ENCODE measurements at regions not wholly inside any gene's neighbourhood (a gene's known extent, or its start where the extent isn't known, plus 50 kb on each side); places are given as distances from the start of the nearest gene placed in this dataset.

DNA sequence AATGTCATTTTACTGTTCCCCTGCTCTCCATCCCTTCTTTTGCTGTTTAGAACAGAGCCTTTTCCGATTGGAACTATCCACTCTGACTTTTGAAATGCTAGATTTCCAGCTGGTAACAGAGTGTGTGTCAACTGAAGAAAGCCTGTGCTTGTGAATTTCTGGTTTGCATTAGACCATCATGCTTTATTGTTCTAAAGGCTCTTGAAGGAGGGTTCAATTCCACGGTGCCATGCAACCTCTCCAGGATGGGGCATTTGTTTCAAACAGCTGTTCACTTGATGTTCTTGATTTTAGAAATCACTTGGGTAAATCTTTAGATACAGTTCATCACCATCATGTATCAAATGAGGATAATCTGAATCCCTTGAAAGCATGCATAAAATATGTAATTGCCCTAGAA, 156.7 kb downstream of the QPCT start:
- no peak overlapping the region for H3K4me3 ChIP-seq (ENCODE audit: low read length)
- no peaks in the 10 kb centered on the region for H3K36me3 ChIP-seq (ENCODE audit: control insufficient read depth, insufficient read depth, low read length)
- H3K9me3 ChIP-seq (ENCODE audit: control insufficient read depth, low read depth, low read length) = no peaks in the 10 kb centered on the region
- H3K27ac ChIP-seq (ENCODE audit: low read length) = no peak overlapping the region
- DNase-seq = no peak
- peaks cover 4% of the 10 kb centered on the region for H3K27me3 ChIP-seq (ENCODE audit: control insufficient read depth, insufficient read depth, low read length)
- WGBS (ENCODE audit: insufficient coverage, low lambda C conversion rate) = 67% methylated on average over 1 of the region's 2 CpGs
- H3K4me1 ChIP-seq (ENCODE audit: control insufficient read depth, insufficient read depth, low read length) = no peaks in the 10 kb centered on the region

- no peak for DNase-seq
- no peaks in the 10 kb centered on the region for H3K9me3 ChIP-seq (ENCODE audit: control insufficient read depth, low read depth, low read length)
- H3K4me1 ChIP-seq (ENCODE audit: control insufficient read depth, insufficient read depth, low read length) = no peaks in the 10 kb centered on the region
- no peaks in the 10 kb centered on the region for H3K27me3 ChIP-seq (ENCODE audit: control insufficient read depth, insufficient read depth, low read length)
- WGBS (ENCODE audit: insufficient coverage, low lambda C conversion rate) = 100% methylated on average over 1 of the region's 5 CpGs
- H3K27ac ChIP-seq (ENCODE audit: low read length) = peak overlapping the region; percentile 19
- no peaks in the 10 kb centered on the region for H3K36me3 ChIP-seq (ENCODE audit: control insufficient read depth, insufficient read depth, low read length)
- H3K4me3 ChIP-seq (ENCODE audit: low read length) = no peak overlapping the region
Measured at GRCh38 chr2:37506407-37507050, 162.1 kb downstream of the QPCT start.

- H3K27me3 ChIP-seq (ENCODE audit: control insufficient read depth, insufficient read depth, low read length) = no peaks in the 10 kb centered on the region
- no peaks in the 10 kb centered on the region for H3K36me3 ChIP-seq (ENCODE audit: control insufficient read depth, insufficient read depth, low read length)
- H3K27ac ChIP-seq (ENCODE audit: low read length) = peak overlapping the region; percentile 19
- 78% methylated on average over 1 of the region's 3 CpGs for WGBS (ENCODE audit: insufficient coverage, low lambda C conversion rate)
- DNase-seq = no peak
- no peak overlapping the region for H3K4me3 ChIP-seq (ENCODE audit: low read length)
- H3K4me1 ChIP-seq (ENCODE audit: control insufficient read depth, insufficient read depth, low read length) = no peaks in the 10 kb centered on the region
- H3K9me3 ChIP-seq (ENCODE audit: control insufficient read depth, low read depth, low read length) = no peaks in the 10 kb centered on the region
Measured at GRCh38 chr2:37507051-37507410, 162.6 kb downstream of the QPCT start.

GRCh38 chr2:37507703-37508102, 163.3 kb downstream of the QPCT start:
- DNase-seq = peak; percentile 19
- Histone ChIP-seq H3K9me3 (ENCODE audit: control insufficient read depth, low read depth, low read length) (no peaks in the 10 kb centered on the region), H3K27me3 (ENCODE audit: control insufficient read depth, insufficient read depth, low read length) (no peaks in the 10 kb centered on the region), H3K4me3 (ENCODE audit: low read length) (no peak overlapping the region), H3K27ac (ENCODE audit: low read length) (peak overlapping the region; percentile 11), H3K4me1 (ENCODE audit: control insufficient read depth, insufficient read depth, low read length) (no peaks in the 10 kb centered on the region), H3K36me3 (ENCODE audit: control insufficient read depth, insufficient read depth, low read length) (no peaks in the 10 kb centered on the region)
- 63% methylated on average over 3 of the region's 6 CpGs for WGBS (ENCODE audit: insufficient coverage, low lambda C conversion rate)

DNA sequence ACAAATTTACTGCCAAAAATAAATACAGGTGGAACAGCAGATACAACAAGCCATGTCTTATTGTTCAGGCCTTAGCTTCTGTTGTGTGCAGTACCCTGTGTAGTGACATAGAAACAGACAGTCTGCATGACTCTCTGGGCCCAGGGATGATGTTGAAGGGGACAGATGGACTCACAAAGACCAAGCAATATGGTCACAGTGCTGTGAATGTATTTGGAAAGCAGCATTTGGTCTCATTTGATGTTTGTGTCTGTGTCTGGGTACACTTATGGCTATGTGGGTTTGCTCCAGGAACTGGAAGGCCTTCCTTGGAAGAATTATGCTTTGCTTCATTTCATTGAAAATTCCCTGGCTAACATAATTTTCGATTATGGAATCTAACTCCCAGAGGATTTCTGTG, 158.5 kb downstream of the CDC42EP3 start:
- Histone ChIP-seq H3K27ac (ENCODE audit: low read length) (no peak overlapping the region), H3K4me1 (ENCODE audit: control insufficient read depth, insufficient read depth, low read length) (no peaks in the 10 kb centered on the region), H3K27me3 (ENCODE audit: control insufficient read depth, insufficient read depth, low read length) (no peaks in the 10 kb centered on the region), H3K9me3 (ENCODE audit: control insufficient read depth, low read depth, low read length) (no peaks in the 10 kb centered on the region), H3K4me3 (ENCODE audit: low read length) (no peak overlapping the region), H3K36me3 (ENCODE audit: control insufficient read depth, insufficient read depth, low read length) (no peaks in the 10 kb centered on the region)
- no peak for DNase-seq
- 80% methylated on average over 1 of the region's 1 CpG for WGBS (ENCODE audit: insufficient coverage, low lambda C conversion rate)

- no CpG with 5 or more reads among the region's 5 CpGs for WGBS (ENCODE audit: insufficient coverage, low lambda C conversion rate)
- Histone ChIP-seq H3K4me1 (ENCODE audit: control insufficient read depth, insufficient read depth, low read length) (peaks cover 4% of the 10 kb centered on the region), H3K36me3 (ENCODE audit: control insufficient read depth, insufficient read depth, low read length) (no peaks in the 10 kb centered on the region)
Measured at GRCh38 chr2:37523814-37524362, 147.6 kb downstream of the CDC42EP3 start.

GRCh38 chr2:37526323-37526722, 145.1 kb downstream of the CDC42EP3 start:
- Histone ChIP-seq H3K27ac (ENCODE audit: low read length) (no peak overlapping the region), H3K27me3 (ENCODE audit: control insufficient read depth, insufficient read depth, low read length) (no peaks in the 10 kb centered on the region), H3K4me1 (ENCODE audit: control insufficient read depth, insufficient read depth, low read length) (peaks cover 4% of the 10 kb centered on the region), H3K4me3 (ENCODE audit: low read length) (no peak overlapping the region), H3K9me3 (ENCODE audit: control insufficient read depth, low read depth, low read length) (no peaks in the 10 kb centered on the region), H3K36me3 (ENCODE audit: control insufficient read depth, insufficient read depth, low read length) (no peaks in the 10 kb centered on the region)
- DNase-seq = no peak
- no CpG with 5 or more reads among the region's 4 CpGs for WGBS (ENCODE audit: insufficient coverage, low lambda C conversion rate)

More at GRCh38 chr2:37523814-37524362, 147.6 kb downstream of the CDC42EP3 start:
- DNase-seq = peak; percentile 28 to 57
- no peaks in the 10 kb centered on the region for H3K9me3 ChIP-seq (ENCODE audit: control insufficient read depth, low read depth, low read length)
- H3K27ac ChIP-seq (ENCODE audit: low read length) = peak overlapping the region; percentile 53
- H3K27me3 ChIP-seq (ENCODE audit: control insufficient read depth, insufficient read depth, low read length) = no peaks in the 10 kb centered on the region
- no peak overlapping the region for H3K4me3 ChIP-seq (ENCODE audit: low read length)

- DNase-seq = no peak
- Histone ChIP-seq H3K27me3 (ENCODE audit: control insufficient read depth, insufficient read depth, low read length) (no peaks in the 10 kb centered on the region), H3K4me3 (ENCODE audit: low read length) (no peak overlapping the region), H3K27ac (ENCODE audit: low read length) (no peak overlapping the region), H3K36me3 (ENCODE audit: control insufficient read depth, insufficient read depth, low read length) (no peaks in the 10 kb centered on the region), H3K9me3 (ENCODE audit: control insufficient read depth, low read depth, low read length) (no peaks in the 10 kb centered on the region), H3K4me1 (ENCODE audit: control insufficient read depth, insufficient read depth, low read length) (peaks cover 4% of the 10 kb centered on the region)
Measured at GRCh38 chr2:37526856-37527255, 144.6 kb downstream of the CDC42EP3 start.

- WGBS (ENCODE audit: insufficient coverage, low lambda C conversion rate) = 60% methylated on average over 1 of the region's 5 CpGs
- Histone ChIP-seq H3K4me1 (ENCODE audit: control insufficient read depth, insufficient read depth, low read length) (peaks cover 4% of the 10 kb centered on the region), H3K9me3 (ENCODE audit: control insufficient read depth, low read depth, low read length) (no peaks in the 10 kb centered on the region), H3K27me3 (ENCODE audit: control insufficient read depth, insufficient read depth, low read length) (no peaks in the 10 kb centered on the region), H3K4me3 (ENCODE audit: low read length) (no peak overlapping the region), H3K36me3 (ENCODE audit: control insufficient read depth, insufficient read depth, low read length) (no peaks in the 10 kb centered on the region), H3K27ac (ENCODE audit: low read length) (no peak overlapping the region)
- no peak for DNase-seq
Measured at GRCh38 chr2:37527361-37527760, 144.1 kb downstream of the CDC42EP3 start.

DNA sequence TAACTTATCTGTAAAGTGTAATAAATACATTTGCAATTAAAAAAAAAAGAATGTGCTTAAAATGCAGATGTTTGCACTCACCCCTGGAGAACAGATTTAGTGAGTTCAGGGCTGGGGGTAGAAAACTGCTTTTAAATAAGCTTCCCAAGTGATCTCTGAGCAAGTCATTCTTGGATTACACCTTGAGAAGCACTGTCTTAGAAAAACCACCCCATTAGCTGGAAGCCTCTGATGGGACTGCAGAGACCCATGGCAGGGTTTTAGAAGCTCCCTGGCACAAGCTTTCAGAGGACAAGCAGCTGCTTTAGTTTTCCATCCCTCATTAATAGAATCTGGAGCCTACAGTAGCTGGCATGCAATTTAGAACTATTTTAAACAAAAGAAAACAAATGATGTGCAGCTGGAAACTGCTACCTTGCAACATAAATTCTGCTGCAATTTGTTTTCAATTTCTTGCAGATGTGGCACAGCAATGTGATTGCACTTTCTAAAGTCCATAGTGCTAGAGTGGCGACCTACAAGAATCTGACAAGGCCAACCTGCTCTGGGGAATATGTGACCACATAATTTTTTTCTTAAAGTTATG, 141.5 kb downstream of the CDC42EP3 start:
- DNase-seq = no peak
- H3K36me3 ChIP-seq (ENCODE audit: control insufficient read depth, insufficient read depth, low read length) = no peaks in the 10 kb centered on the region
- H3K27ac ChIP-seq (ENCODE audit: low read length) = no peak overlapping the region
- H3K9me3 ChIP-seq (ENCODE audit: control insufficient read depth, low read depth, low read length) = no peaks in the 10 kb centered on the region
- no peak overlapping the region for H3K4me3 ChIP-seq (ENCODE audit: low read length)
- no CpG with 5 or more reads among the region's 1 CpG for WGBS (ENCODE audit: insufficient coverage, low lambda C conversion rate)
- H3K4me1 ChIP-seq (ENCODE audit: control insufficient read depth, insufficient read depth, low read length) = no peaks in the 10 kb centered on the region
- no peaks in the 10 kb centered on the region for H3K27me3 ChIP-seq (ENCODE audit: control insufficient read depth, insufficient read depth, low read length)

DNA sequence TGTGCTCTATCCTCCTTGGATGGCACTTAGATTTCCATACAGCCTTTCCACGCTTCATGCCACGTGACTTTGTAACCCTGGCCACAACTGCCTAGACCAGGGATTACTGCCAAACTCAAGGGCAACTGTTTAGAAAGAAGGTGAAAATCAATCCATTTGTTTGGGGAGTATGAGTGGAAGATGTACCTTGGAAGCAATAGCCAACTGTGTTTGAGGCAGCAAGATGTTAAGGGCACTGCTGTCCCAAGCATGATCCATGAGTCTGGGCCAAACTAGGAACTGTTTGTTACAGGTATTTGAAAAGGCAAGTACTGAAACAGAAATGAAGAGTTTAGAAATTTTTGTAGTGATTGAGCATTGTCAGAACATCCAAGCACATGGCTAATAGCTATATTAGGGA, 138.9 kb downstream of the CDC42EP3 start:
- no peak overlapping the region for H3K27ac ChIP-seq (ENCODE audit: low read length)
- H3K9me3 ChIP-seq (ENCODE audit: control insufficient read depth, low read depth, low read length) = no peaks in the 10 kb centered on the region
- WGBS (ENCODE audit: insufficient coverage, low lambda C conversion rate) = no CpG with 5 or more reads among the region's 2 CpGs
- H3K4me3 ChIP-seq (ENCODE audit: low read length) = no peak overlapping the region
- no peaks in the 10 kb centered on the region for H3K4me1 ChIP-seq (ENCODE audit: control insufficient read depth, insufficient read depth, low read length)
- no peaks in the 10 kb centered on the region for H3K36me3 ChIP-seq (ENCODE audit: control insufficient read depth, insufficient read depth, low read length)
- no peak for DNase-seq
- no peaks in the 10 kb centered on the region for H3K27me3 ChIP-seq (ENCODE audit: control insufficient read depth, insufficient read depth, low read length)

Measured in large intestine (tissue), 3 donors.